CD14-positive monocyte (primary cell): ENCODE measurements at regions not wholly inside any gene's neighbourhood (a gene's known extent, or its start where the extent isn't known, plus 50 kb on each side); places are given as distances from the start of the nearest gene placed in this dataset.

Source experiments
- DNase-seq, 3 donors: peaks; one replicate each; pipeline ENCODE4 v3.0.0-alpha.2; 2011 to 2022
- H2AFZ ChIP-seq: 2 replicates; pipeline ENCODE4 v1.6.0; 2012; ENCODE audit warnings: mild to moderate bottlenecking, low read depth, low read length, inconsistent platforms; ENCODE audit not compliant: insufficient read depth, poor library complexity, severe bottlenecking
- H3K27ac ChIP-seq, 2 donors: 1 replicate in 1 of 2; 2 replicates in 1 of 2; pipeline ENCODE4 v1.5.1; 2012 to 2013; ENCODE audit warnings: low read length in 2 of 2, control low read depth in 1 of 2, inconsistent platforms in 1 of 2, low read depth in 1 of 2, mild to moderate bottlenecking in 1 of 2
- H3K27me3 ChIP-seq, 2 donors: one replicate each; pipeline versions ENCODE4 v1.6.0 to v1.6.1; 2011 to 2013; ENCODE audit warnings: low read length in 2 of 2; ENCODE audit not compliant: control insufficient read depth in 2 of 2, insufficient read depth in 2 of 2
- H3K36me3 ChIP-seq, 2 donors: replicated peaks in 1 of 2; 1 replicate in 1 of 2; 2 replicates in 1 of 2; pipeline versions ENCODE4 v1.5.1 to v1.6.1; 2012 to 2013; ENCODE audit warnings: low read length in 2 of 2, control low read depth in 1 of 2, inconsistent platforms in 1 of 2, mild to moderate bottlenecking in 1 of 2; ENCODE audit not compliant: insufficient read depth in 2 of 2, control insufficient read depth in 1 of 2
- H3K4me1 ChIP-seq, 2 donors: 1 replicate in 1 of 2; 2 replicates in 1 of 2; pipeline versions ENCODE4 v1.5.1 to v1.6.1; 2012 to 2013; ENCODE audit warnings: low read length in 2 of 2, control low read depth in 1 of 2, inconsistent platforms in 1 of 2, mild to moderate bottlenecking in 1 of 2, moderate library complexity in 1 of 2; ENCODE audit not compliant: insufficient read depth in 2 of 2, control insufficient read depth in 1 of 2
- H3K4me2 ChIP-seq: replicated peaks from 2 replicates; pipeline ENCODE3; 2012; ENCODE audit warnings: low read length, moderate library complexity, mild to moderate bottlenecking; ENCODE audit not compliant: poor library complexity, severe bottlenecking; ENCODE audit errors: extremely low read depth
- H3K4me3 ChIP-seq, 3 experiments: fragments of 200-600 bp in 1 of 3; sonication (generic) in 1 of 3; replicated peaks in 1 of 3; 1 replicate in 2 of 3; 2 replicates in 1 of 3; pipeline ENCODE4 v1.5.1; 2011 to 2013; ENCODE audit warnings: low read length in 3 of 3, mild to moderate bottlenecking in 3 of 3, control low read depth in 2 of 3, low read depth in 2 of 3, inconsistent platforms in 1 of 3, moderate library complexity in 1 of 3
- H3K79me2 ChIP-seq: 2 replicates; pipeline ENCODE4 v1.6.0; 2012; ENCODE audit warnings: mild to moderate bottlenecking, control low read depth, inconsistent platforms, low read length, moderate library complexity; ENCODE audit not compliant: insufficient read depth
- H3K9ac ChIP-seq: 2 replicates; pipeline ENCODE4 v1.6.0; 2017; ENCODE audit warnings: low read length, mild to moderate bottlenecking; ENCODE audit not compliant: insufficient read depth, poor library complexity, severe bottlenecking
- H3K9me3 ChIP-seq, 2 donors: replicated peaks in 1 of 2; 1 replicate in 1 of 2; 2 replicates in 1 of 2; pipeline versions ENCODE4 v1.5.1 to v1.6.1; 2012 to 2013; ENCODE audit warnings: low read length in 2 of 2, control low read depth in 1 of 2; ENCODE audit not compliant: control insufficient read depth in 1 of 2, insufficient read depth in 1 of 2
- H4K20me1 ChIP-seq: 2 replicates; pipeline ENCODE4 v1.6.0; 2012; ENCODE audit warnings: mild to moderate bottlenecking, low read length, control low read depth, moderate library complexity; ENCODE audit not compliant: insufficient read depth
- H3K27ac Mint-ChIP-seq, 7 donors: one replicate each; pipeline ENCODE4 v1.8.0; 2020; ENCODE audit warnings: mild to moderate bottlenecking in 7 of 7, mixed read lengths in 7 of 7, moderate library complexity in 6 of 7, inconsistent platforms in 2 of 7
- H3K27me3 Mint-ChIP-seq, 3 donors: one replicate each; pipeline ENCODE4 v1.8.0; 2021 to 2022; ENCODE audit warnings: low read depth in 3 of 3, mild to moderate bottlenecking in 3 of 3, mixed read lengths in 3 of 3, moderate library complexity in 3 of 3, inconsistent platforms in 1 of 3
- H3K36me3 Mint-ChIP-seq, 2 donors: one replicate each; pipeline ENCODE4 v1.8.0; 2020; ENCODE audit warnings: mixed read lengths in 2 of 2, inconsistent platforms in 1 of 2, mild to moderate bottlenecking in 1 of 2
- H3K4me1 Mint-ChIP-seq: one replicate; pipeline ENCODE4 v1.8.0; 2020; ENCODE audit warnings: mild to moderate bottlenecking, mixed read lengths
- H3K4me3 Mint-ChIP-seq, 2 donors: one replicate each; pipeline ENCODE4 v1.8.0; 2020; ENCODE audit warnings: mild to moderate bottlenecking in 2 of 2, mixed read lengths in 2 of 2, moderate library complexity in 1 of 2
- H3K9me3 Mint-ChIP-seq, 7 donors: one replicate each; pipeline ENCODE4 v1.8.0; 2020 to 2022; ENCODE audit warnings: mixed read lengths in 7 of 7, mild to moderate bottlenecking in 6 of 7, moderate library complexity in 6 of 7, inconsistent platforms in 2 of 7
- CTCF ChIP-seq: fragments of 200-600 bp; IDR thresholded peaks from one replicate; pipeline ENCODE4 v1.8.0; 2022; ENCODE audit warnings: antibody characterized with exemption, mild to moderate bottlenecking
- WGBS: methylation state at CpG from one replicate; pipeline ENCODE4 v1.1.5; 2013; ENCODE audit warnings: missing lambda C conversion rate; ENCODE audit not compliant: insufficient coverage; 5-methylcytosine and 5-hydroxymethylcytosine counted together
- intact Hi-C, 2 donors: fragments of 100-400 bp; cut with micrococcal nuclease; formaldehyde crosslinking; loops; one replicate each; pipeline versions ENCODE4 v1.15.0 to v1.15.1; 2023

- Histone ChIP-seq H3K4me2 (no peak overlapping the region), H3K9ac (no peak overlapping the region), H4K20me1 (no peaks in the 10 kb centered on the region), H3K79me2 (no peaks in the 10 kb centered on the region), H3K4me3 (no peak overlapping the region), H2AFZ (no peak overlapping the region), H3K36me3 (no peaks in the 10 kb centered on the region), H3K27ac (no peak overlapping the region), H3K4me1 (no peaks in the 10 kb centered on the region), H3K9me3 (no peaks in the 10 kb centered on the region), H3K27me3 (peaks cover 3 to 6% of the 10 kb centered on the region in 2 donors)
- intact Hi-C loops, result no loop called here
- Mint-ChIP-seq H3K27me3 (peaks cover 4 to 19% (median 9%) of the 10 kb centered on the region in 3 donors), H3K9me3 (peaks cover 0 to 8% (median 3%) of the 10 kb centered on the region in 7 donors), H3K4me3 (peak overlapping the region in 1 of 2 donors; percentile 28), H3K4me1 (no peaks in the 10 kb centered on the region), H3K27ac (no peak overlapping the region), H3K36me3 (no peaks in the 10 kb centered on the region)
- no peak for TF ChIP-seq CTCF
- 92% methylated on average over 1 of the region's 3 CpGs for WGBS
- no peak for DNase-seq
Measured at GRCh38 chr1:38693031-38693430, 166.5 kb downstream of the RRAGC start.

- Mint-ChIP-seq H3K9me3 (peaks cover 0 to 4% (median 2%) of the 10 kb centered on the region in 7 donors), H3K36me3 (no peaks in the 10 kb centered on the region), H3K27me3 (peaks cover 4 to 21% (median 9%) of the 10 kb centered on the region in 3 donors), H3K4me3 (no peak overlapping the region), H3K27ac (no peak overlapping the region), H3K4me1 (no peaks in the 10 kb centered on the region)
- H3K4me2 ChIP-seq, result no peak overlapping the region
- no peaks in the 10 kb centered on the region for H3K9me3 ChIP-seq
- H4K20me1 ChIP-seq, result no peaks in the 10 kb centered on the region
- intact Hi-C loops, result no loop called here
- no peak for TF ChIP-seq CTCF
- WGBS, result 81% methylated on average over 2 of the region's 4 CpGs
- no peak for DNase-seq
- no peak overlapping the region for H3K9ac ChIP-seq
- no peak overlapping the region for H3K4me3 ChIP-seq
- no peak overlapping the region for H3K27ac ChIP-seq
- no peak overlapping the region for H2AFZ ChIP-seq
- H3K36me3 ChIP-seq, result no peaks in the 10 kb centered on the region
- H3K27me3 ChIP-seq, result peaks cover 3 to 6% of the 10 kb centered on the region in 2 donors
- H3K79me2 ChIP-seq, result no peaks in the 10 kb centered on the region
- no peaks in the 10 kb centered on the region for H3K4me1 ChIP-seq
Measured at GRCh38 chr1:38690790-38691449, 168.7 kb downstream of the RRAGC start.
